22Rv1 (cell line): ENCODE measurements at regions not wholly inside any gene's neighbourhood (a gene's known extent, or its start where the extent isn't known, plus 50 kb on each side); places are given as distances from the start of the nearest gene placed in this dataset.

Experiments used
- ZFX ChIP-seq: fragments of 450-650 bp; IDR thresholded peaks from 2 replicates; pipeline ENCODE4 v1.6.1; 2017; ENCODE audit warnings: antibody characterized with exemption, borderline replicate concordance
- TF ChIP-seq, protein P1 (sequence below): fragments of 450-650 bp; IDR thresholded peaks from 2 replicates; pipeline ENCODE4 v1.5.1; 2017; ENCODE audit warnings: mild to moderate bottlenecking

DNA sequence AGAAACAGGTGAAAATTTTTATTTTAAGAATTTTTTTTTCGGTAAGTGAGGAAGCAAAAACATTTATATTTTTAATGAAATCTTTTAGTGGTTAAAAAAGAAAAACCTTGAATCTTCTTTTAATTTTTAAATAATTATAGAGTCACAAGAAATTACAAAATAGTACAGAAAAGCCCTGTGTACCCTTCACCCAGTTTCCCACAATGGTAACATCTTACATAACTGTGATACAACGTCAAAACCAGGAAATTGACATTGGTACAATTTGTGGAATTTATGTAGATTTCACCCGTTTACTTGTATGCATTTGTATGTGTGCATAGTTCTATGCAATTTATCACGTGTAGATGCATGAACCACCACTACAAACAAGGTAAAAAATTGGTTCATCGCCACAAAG is 285.9 kb downstream of the MTX2 start:
- TF ChIP-seq, protein P1, sequence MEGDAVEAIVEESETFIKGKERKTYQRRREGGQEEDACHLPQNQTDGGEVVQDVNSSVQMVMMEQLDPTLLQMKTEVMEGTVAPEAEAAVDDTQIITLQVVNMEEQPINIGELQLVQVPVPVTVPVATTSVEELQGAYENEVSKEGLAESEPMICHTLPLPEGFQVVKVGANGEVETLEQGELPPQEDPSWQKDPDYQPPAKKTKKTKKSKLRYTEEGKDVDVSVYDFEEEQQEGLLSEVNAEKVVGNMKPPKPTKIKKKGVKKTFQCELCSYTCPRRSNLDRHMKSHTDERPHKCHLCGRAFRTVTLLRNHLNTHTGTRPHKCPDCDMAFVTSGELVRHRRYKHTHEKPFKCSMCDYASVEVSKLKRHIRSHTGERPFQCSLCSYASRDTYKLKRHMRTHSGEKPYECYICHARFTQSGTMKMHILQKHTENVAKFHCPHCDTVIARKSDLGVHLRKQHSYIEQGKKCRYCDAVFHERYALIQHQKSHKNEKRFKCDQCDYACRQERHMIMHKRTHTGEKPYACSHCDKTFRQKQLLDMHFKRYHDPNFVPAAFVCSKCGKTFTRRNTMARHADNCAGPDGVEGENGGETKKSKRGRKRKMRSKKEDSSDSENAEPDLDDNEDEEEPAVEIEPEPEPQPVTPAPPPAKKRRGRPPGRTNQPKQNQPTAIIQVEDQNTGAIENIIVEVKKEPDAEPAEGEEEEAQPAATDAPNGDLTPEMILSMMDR: no peak
- no peak for TF ChIP-seq ZFX
